ENCODE measurements at regions not wholly inside any gene's neighbourhood (a gene's known extent, or its start where the extent isn't known, plus 50 kb on each side); places are given as distances from the start of the nearest gene placed in this dataset.

DNA sequence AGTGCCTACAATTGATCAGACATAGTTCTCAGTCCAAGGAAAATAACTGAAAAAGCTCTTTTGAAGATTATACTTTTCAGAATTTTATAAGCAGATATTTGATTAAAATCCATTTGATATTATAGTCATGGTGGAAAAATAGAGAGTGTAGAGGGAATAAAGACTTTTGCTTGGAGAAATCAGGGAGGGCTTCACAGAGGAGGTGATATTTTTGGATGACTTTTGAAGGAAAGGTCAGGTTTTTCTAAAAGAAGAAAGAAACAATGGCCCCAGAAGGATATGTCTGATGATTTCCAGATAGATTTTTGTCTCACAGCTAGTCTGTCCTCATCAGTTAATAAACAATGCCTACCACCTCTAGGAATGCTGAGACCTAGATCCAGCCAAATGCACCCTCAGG, 806.3 kb upstream of the CELF2 start:
- Histone ChIP-seq H3K27ac (ENCODE audit: low read depth, low read length, severe bottlenecking) (no peak overlapping the region), H3K4me3 (ENCODE audit: extremely low read depth, insufficient read depth, low read length, poor library complexity, severe bottlenecking) (no peak overlapping the region), H3K4me1 (ENCODE audit: control insufficient read depth, insufficient read depth, low read length, poor library complexity, severe bottlenecking) (no peaks in the 10 kb centered on the region), H3K36me3 (ENCODE audit: control insufficient read depth, insufficient read depth, low read length) (no peaks in the 10 kb centered on the region), H3K9me3 (ENCODE audit: control insufficient read depth, low read length) (no peaks in the 10 kb centered on the region)

DNA sequence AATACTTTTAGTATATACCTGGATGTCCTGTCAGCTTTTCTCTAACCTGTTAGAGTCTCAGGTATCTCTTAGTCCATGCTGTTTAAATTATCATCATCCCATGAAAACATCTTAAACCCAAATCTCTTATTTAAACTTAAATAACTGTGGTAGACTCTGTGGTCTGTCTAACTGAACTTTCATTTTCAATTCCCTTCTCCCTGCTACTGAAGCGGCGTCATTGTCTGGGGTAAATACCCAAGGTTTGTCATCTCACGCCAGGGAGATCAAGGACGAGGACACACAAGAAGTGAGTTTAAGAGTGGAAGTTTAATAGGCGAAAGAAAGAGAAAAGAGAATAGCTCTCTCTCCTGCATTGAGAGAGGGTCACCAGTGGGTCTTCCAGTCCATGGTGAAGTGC, 804.4 kb upstream of the CELF2 start:
- H3K4me3 ChIP-seq (ENCODE audit: extremely low read depth, insufficient read depth, low read length, poor library complexity, severe bottlenecking), result no peak overlapping the region
- H3K36me3 ChIP-seq (ENCODE audit: control insufficient read depth, insufficient read depth, low read length), result no peaks in the 10 kb centered on the region
- no peak overlapping the region for H3K27ac ChIP-seq (ENCODE audit: low read depth, low read length, severe bottlenecking)
- H3K4me1 ChIP-seq (ENCODE audit: control insufficient read depth, insufficient read depth, low read length, poor library complexity, severe bottlenecking), result no peaks in the 10 kb centered on the region
- 97% methylated on average over 3 of the region's 5 CpGs; no CpG with 5 or more reads in 1 of the 2 experiments for WGBS, 2 experiments (ENCODE audit: insufficient coverage in 2 of 2)
- no peaks in the 10 kb centered on the region for H3K9me3 ChIP-seq (ENCODE audit: control insufficient read depth, low read length)

DNA sequence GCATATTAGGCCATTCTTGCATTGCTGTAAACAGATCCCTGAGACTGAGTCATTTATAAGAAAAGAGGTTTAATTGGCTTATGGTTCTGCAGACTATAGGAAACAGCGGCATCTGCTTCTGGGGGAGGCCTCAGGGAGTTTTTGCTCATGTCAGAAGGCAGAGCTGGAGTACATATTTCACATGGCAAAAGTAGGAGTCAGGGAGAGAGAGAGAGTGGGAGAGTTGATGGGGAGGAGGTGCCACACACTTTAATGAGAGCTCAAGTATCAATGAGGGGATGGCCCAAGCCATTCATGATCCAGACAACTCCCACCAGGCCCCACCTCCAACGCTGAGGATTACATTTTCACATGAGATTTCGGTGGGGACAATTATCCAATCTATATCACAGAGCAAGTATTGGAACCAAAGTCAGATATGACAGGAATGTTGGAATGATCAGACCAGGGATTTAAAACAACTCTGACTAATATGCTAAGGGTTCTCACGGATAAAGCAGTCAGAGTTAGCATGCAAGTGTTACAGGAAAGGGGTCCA, 795.3 kb upstream of the CELF2 start:
- H3K27ac ChIP-seq (ENCODE audit: low read depth, low read length, severe bottlenecking), result peak overlapping the region; percentile 53
- H3K36me3 ChIP-seq (ENCODE audit: control insufficient read depth, insufficient read depth, low read length), result no peaks in the 10 kb centered on the region
- 88 to 95% methylated on average over 2 of the region's 4 CpGs for WGBS, 2 experiments (ENCODE audit: insufficient coverage in 2 of 2)
- no peaks in the 10 kb centered on the region for H3K9me3 ChIP-seq (ENCODE audit: control insufficient read depth, low read length)
- no peaks in the 10 kb centered on the region for H3K4me1 ChIP-seq (ENCODE audit: control insufficient read depth, insufficient read depth, low read length, poor library complexity, severe bottlenecking)
- H3K4me3 ChIP-seq (ENCODE audit: extremely low read depth, insufficient read depth, low read length, poor library complexity, severe bottlenecking), result no peak overlapping the region

DNA sequence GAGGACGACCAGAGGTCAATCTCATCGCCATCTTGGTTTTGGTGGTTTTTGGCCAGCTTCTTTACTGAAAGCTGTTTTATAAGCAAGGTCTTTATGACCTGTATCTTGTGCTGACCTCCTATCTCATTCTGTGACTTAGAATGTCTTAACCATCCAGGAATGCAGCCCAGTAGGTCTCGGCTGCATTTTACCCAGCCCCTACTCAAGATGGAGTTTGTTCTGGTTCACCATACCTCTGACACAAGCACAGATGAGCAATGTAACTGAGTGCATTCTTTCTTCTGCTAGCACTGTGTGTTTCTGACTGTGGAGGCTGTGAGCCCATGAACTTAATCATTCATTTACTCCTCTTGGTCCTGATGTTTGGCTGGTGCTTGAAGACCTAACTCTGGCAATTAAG, 794.5 kb upstream of the CELF2 start:
- Histone ChIP-seq H3K4me3 (ENCODE audit: extremely low read depth, insufficient read depth, low read length, poor library complexity, severe bottlenecking) (no peak overlapping the region), H3K36me3 (ENCODE audit: control insufficient read depth, insufficient read depth, low read length) (no peaks in the 10 kb centered on the region), H3K4me1 (ENCODE audit: control insufficient read depth, insufficient read depth, low read length, poor library complexity, severe bottlenecking) (no peaks in the 10 kb centered on the region), H3K9me3 (ENCODE audit: control insufficient read depth, low read length) (no peaks in the 10 kb centered on the region), H3K27ac (ENCODE audit: low read depth, low read length, severe bottlenecking) (peak overlapping the region; percentile 53)
- WGBS, 2 experiments (ENCODE audit: insufficient coverage in 2 of 2), result 100% methylated on average over 1 of the region's 3 CpGs

DNA sequence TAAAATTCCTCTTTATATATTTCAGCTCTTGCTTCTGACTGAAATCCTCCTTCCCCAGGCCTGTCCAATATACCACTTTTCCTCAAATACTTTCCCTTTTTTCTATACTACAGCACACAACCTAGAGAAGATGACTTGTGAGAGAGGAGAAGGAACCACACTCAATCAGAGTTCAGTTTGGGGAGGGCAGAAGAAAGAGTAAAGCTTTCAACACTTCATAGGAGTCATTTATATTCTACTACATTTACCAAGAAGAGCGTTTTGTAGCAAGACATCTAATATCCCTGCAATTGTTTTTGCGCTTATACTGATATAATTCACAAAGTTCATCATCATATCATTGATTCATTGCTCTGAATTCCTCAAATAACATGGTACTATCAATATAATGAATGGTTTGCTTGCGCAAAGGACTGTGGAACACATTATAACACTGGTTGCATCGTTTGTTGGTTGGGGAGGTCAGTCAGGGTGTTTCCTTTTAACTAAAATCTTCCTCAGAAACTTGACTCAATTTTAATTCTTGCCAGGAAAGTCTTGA, 792.5 kb upstream of the CELF2 start:
- H3K4me1 ChIP-seq (ENCODE audit: control insufficient read depth, insufficient read depth, low read length, poor library complexity, severe bottlenecking), result no peaks in the 10 kb centered on the region
- no peak overlapping the region for H3K4me3 ChIP-seq (ENCODE audit: extremely low read depth, insufficient read depth, low read length, poor library complexity, severe bottlenecking)
- no peaks in the 10 kb centered on the region for H3K9me3 ChIP-seq (ENCODE audit: control insufficient read depth, low read length)
- H3K36me3 ChIP-seq (ENCODE audit: control insufficient read depth, insufficient read depth, low read length), result no peaks in the 10 kb centered on the region
- 100% methylated on average over 1 of the region's 4 CpGs; no CpG with 5 or more reads in 1 of the 2 experiments for WGBS, 2 experiments (ENCODE audit: insufficient coverage in 2 of 2)
- no peak overlapping the region for H3K27ac ChIP-seq (ENCODE audit: low read depth, low read length, severe bottlenecking)

DNA sequence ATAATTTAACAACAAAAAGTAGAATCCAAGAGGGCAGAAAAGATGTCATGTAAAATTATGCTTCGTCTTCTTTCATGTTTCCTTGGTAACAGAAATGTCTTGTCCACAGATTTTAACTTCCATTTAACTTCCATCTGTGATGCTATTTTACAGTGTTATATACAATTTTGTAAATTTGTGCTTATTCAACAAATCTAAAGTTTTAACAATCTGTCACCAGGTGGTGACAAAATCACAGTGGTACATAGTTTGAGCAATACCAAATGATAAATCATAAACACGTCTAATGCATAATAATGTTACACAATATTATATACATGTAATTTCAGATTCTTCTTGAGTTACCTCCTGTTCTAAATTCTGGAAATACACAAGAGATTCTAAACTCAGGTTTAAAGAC, 784.4 kb upstream of the CELF2 start:
- no peak overlapping the region for H3K27ac ChIP-seq (ENCODE audit: low read depth, low read length, severe bottlenecking)
- no peaks in the 10 kb centered on the region for H3K9me3 ChIP-seq (ENCODE audit: control insufficient read depth, low read length)
- WGBS, 2 experiments (ENCODE audit: insufficient coverage in 2 of 2), result no CpG with 5 or more reads among the region's 2 CpGs
- H3K36me3 ChIP-seq (ENCODE audit: control insufficient read depth, insufficient read depth, low read length), result no peaks in the 10 kb centered on the region
- H3K4me1 ChIP-seq (ENCODE audit: control insufficient read depth, insufficient read depth, low read length, poor library complexity, severe bottlenecking), result no peaks in the 10 kb centered on the region
- H3K4me3 ChIP-seq (ENCODE audit: extremely low read depth, insufficient read depth, low read length, poor library complexity, severe bottlenecking), result no peak overlapping the region

DNA sequence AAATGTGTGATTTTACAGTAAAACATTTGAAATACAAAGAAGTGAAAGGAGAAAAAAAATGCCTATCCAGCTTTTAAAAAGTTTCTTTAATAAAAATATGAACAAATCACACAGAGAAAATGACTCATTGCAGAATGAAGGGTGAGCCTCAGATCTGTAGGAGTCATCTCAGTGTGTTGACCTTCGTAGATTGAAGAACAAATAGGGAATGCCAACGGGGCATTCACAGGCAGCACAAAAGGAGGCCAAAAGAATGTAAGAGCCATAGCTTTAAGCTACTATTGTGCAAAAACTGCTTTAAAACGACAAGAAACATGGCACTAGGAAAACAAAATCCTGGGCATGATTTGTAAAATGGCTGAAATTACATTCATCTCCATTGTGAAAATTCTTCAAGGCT, 782.7 kb upstream of the CELF2 start:
- Histone ChIP-seq H3K4me3 (ENCODE audit: extremely low read depth, insufficient read depth, low read length, poor library complexity, severe bottlenecking) (no peak overlapping the region), H3K27ac (ENCODE audit: low read depth, low read length, severe bottlenecking) (no peak overlapping the region), H3K9me3 (ENCODE audit: control insufficient read depth, low read length) (no peaks in the 10 kb centered on the region), H3K4me1 (ENCODE audit: control insufficient read depth, insufficient read depth, low read length, poor library complexity, severe bottlenecking) (no peaks in the 10 kb centered on the region), H3K36me3 (ENCODE audit: control insufficient read depth, insufficient read depth, low read length) (no peaks in the 10 kb centered on the region)
- 63 to 64% methylated on average over 3 of the region's 3 CpGs for WGBS, 2 experiments (ENCODE audit: insufficient coverage in 2 of 2)

DNA sequence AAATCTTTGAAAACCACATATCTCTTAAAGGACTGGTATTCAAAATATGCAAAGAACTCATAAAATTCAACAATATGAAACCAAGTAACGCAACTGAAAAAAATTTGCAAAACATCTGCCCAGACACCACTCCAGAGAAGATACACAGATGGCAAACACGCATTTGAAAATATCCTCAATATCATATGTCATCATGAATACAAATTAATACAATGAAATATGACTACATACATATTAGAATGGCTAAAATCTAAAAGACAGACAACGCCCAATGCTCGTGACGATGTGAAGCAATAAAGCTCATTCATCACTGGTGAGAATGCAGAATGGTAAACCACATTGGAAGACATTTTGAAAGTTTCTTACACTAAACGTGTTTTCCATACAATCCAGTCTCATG, 770.1 kb upstream of the CELF2 start:
- Histone ChIP-seq H3K4me1 (ENCODE audit: control insufficient read depth, insufficient read depth, low read length, poor library complexity, severe bottlenecking) (no peaks in the 10 kb centered on the region), H3K4me3 (ENCODE audit: extremely low read depth, insufficient read depth, low read length, poor library complexity, severe bottlenecking) (no peak overlapping the region), H3K36me3 (ENCODE audit: control insufficient read depth, insufficient read depth, low read length) (no peaks in the 10 kb centered on the region), H3K9me3 (ENCODE audit: control insufficient read depth, low read length) (no peaks in the 10 kb centered on the region), H3K27ac (ENCODE audit: low read depth, low read length, severe bottlenecking) (no peak overlapping the region)
- 85 to 100% methylated on average over 3 to 4 of the region's 6 CpGs for WGBS, 2 experiments (ENCODE audit: insufficient coverage in 2 of 2)

DNA sequence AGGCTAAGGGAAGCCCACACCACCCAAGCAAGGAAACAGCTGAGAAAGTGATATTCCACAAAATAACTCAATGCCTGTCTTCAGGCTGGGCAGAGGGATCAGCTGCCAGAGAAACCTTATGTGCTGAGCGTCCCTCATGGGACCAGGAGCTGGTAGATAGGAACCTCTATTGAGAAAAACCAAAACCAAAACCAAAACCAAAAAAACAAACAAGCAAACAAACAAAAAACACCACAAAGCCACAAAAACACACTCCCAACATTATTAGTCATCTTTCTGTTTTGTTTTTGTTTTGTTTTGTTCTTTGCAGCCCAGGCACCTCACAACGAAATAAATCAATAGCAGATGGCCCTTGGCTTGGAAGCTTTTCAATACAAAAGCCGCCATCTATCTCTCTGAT, 760.8 kb upstream of the CELF2 start:
- H3K4me3 ChIP-seq (ENCODE audit: extremely low read depth, insufficient read depth, low read length, poor library complexity, severe bottlenecking), result no peak overlapping the region
- 100% methylated on average over 1 of the region's 3 CpGs; no CpG with 5 or more reads in 1 of the 2 experiments for WGBS, 2 experiments (ENCODE audit: insufficient coverage in 2 of 2)

DNA sequence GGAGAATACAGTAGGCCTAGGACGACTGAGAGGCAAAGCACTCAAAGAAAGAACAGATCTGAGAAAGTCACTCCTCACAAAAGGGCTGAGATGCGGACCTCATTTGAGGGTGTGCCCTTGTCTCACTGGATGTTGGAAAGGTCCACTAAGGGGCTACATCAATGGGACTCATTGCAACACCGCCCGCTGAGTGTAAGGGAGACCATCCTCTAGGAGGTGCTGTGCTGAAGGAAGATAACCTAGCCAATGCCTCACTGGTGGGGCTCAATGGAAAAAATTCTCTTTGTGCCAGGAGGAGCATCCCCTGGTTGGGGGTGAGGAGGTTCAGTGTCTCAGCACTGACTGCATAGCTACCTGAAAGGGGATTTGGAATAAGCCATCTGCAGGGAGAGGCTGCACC, 758.7 kb upstream of the CELF2 start:
- Histone ChIP-seq H3K9me3 (ENCODE audit: control insufficient read depth, low read length) (no peaks in the 10 kb centered on the region), H3K4me3 (ENCODE audit: extremely low read depth, insufficient read depth, low read length, poor library complexity, severe bottlenecking) (no peak overlapping the region), H3K27ac (ENCODE audit: low read depth, low read length, severe bottlenecking) (no peak overlapping the region), H3K36me3 (ENCODE audit: control insufficient read depth, insufficient read depth, low read length) (no peaks in the 10 kb centered on the region), H3K4me1 (ENCODE audit: control insufficient read depth, insufficient read depth, low read length, poor library complexity, severe bottlenecking) (no peaks in the 10 kb centered on the region)
- WGBS, 2 experiments (ENCODE audit: insufficient coverage in 2 of 2), result 91 to 100% methylated on average over 1 to 4 of the region's 4 CpGs

More for the DNA sequence above, 760.8 kb upstream of the CELF2 start:
- Histone ChIP-seq H3K27ac (ENCODE audit: low read depth, low read length, severe bottlenecking) (no peak overlapping the region), H3K4me1 (ENCODE audit: control insufficient read depth, insufficient read depth, low read length, poor library complexity, severe bottlenecking) (no peaks in the 10 kb centered on the region), H3K36me3 (ENCODE audit: control insufficient read depth, insufficient read depth, low read length) (no peaks in the 10 kb centered on the region), H3K9me3 (ENCODE audit: control insufficient read depth, low read length) (no peaks in the 10 kb centered on the region)

DNA sequence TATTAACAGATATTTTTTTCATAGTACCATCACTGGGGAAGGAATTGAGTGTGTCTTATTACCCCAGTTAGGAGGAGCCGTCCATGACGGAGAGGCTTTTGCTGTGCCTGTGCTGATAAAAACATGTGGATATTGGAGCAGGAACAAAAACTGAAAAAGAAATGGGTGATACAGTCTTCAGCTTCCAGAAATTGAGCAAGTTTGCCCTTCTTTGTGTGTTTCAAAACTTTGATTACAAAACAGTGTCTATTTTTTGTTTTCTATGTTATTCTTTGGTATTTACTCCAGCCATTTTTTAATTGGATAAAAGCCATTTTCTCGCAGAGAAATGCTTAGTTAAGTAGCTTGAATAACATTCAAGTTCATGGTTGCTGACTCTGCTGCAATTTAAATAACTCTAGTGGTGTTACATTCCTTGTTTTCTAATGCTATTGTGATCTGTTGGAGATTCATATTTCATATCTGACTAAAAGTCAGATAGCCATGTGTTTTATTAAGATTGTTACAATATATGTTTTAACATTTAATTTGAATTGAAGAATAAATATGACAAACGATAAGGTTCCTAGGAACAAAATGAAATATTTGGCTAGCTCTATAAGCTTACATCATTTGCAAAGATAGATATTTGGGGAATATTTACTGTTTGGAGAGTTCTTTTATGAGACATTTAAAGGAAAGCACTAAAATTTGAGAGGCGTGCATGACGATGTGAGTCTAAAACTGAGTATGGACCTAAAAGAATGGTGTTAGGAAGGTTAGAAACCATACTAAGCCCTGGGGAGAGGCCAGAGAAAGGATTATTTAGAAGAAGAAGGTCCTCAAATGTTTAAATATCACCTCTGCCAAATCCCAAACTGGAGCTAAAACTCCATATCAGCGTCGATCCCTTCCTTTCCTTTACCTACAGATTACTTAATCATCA, 747.3 kb upstream of the CELF2 start:
- no peak overlapping the region for H3K4me3 ChIP-seq (ENCODE audit: extremely low read depth, insufficient read depth, low read length, poor library complexity, severe bottlenecking)
- H3K4me1 ChIP-seq (ENCODE audit: control insufficient read depth, insufficient read depth, low read length, poor library complexity, severe bottlenecking), result no peaks in the 10 kb centered on the region
- no peaks in the 10 kb centered on the region for H3K36me3 ChIP-seq (ENCODE audit: control insufficient read depth, insufficient read depth, low read length)
- no peaks in the 10 kb centered on the region for H3K9me3 ChIP-seq (ENCODE audit: control insufficient read depth, low read length)
- WGBS, 2 experiments (ENCODE audit: insufficient coverage in 2 of 2), result 86 to 98% methylated on average over 6 of the region's 8 CpGs
- no peak overlapping the region for H3K27ac ChIP-seq (ENCODE audit: low read depth, low read length, severe bottlenecking)
